ENCODE measurements at regions not wholly inside any gene's neighbourhood (a gene's known extent, or its start where the extent isn't known, plus 50 kb on each side); places are given as distances from the start of the nearest gene placed in this dataset.
A peak's percentile ranks its signal among the peaks of the same experiment; 100 is the strongest.

GRCh38 chr18:45437366-45437765, 177.9 kb upstream of the SLC14A2 start (continued):
- no peak for TF ChIP-seq ZNF266 (tag by site-specific recombination; IDR thresholded peaks at IDR 0.05; ENCODE audit: low read depth)

- POLR2A ChIA-PET: no interaction called here
- H3K9me3 ChIP-seq (ENCODE audit: control insufficient read depth, insufficient read depth, low read depth, low read length): no peaks in the 10 kb centered on the region
These were observed 175.2 kb upstream of the SLC14A2 start for GRCh38 chr18:45439851-45440645.

GRCh38 chr18:45441110-45441847, 174.0 kb upstream of the SLC14A2 start:
- Histone ChIP-seq H3K9me3 (ENCODE audit: control insufficient read depth, insufficient read depth, low read depth, low read length) (no peaks in the 10 kb centered on the region), H3K4me3 (ENCODE audit: low read depth, low read length) (no peak overlapping the region), H3K4me1 (ENCODE audit: control insufficient read depth, insufficient read depth, low read length) (no peaks in the 10 kb centered on the region), H3K27ac (ENCODE audit: extremely low read depth, low read depth, low read length) (no peak overlapping the region), H3K36me3 (ENCODE audit: control insufficient read depth in 2 of 2, insufficient read depth in 1 of 2, low read length in 2 of 2) (no peaks in the 10 kb centered on the region)
- ChIA-PET CTCF (interaction anchor here (0.5 to 2.2 kb wide), 4 partner anchors 14 to 198 kb away, joined by 3 to 10 read pairs (median 4); no protein-coding TSS in a partner anchor), POLR2A (no interaction called here)
- TF ChIP-seq ZNF404 (tag by site-specific recombination; IDR thresholded peaks at IDR 0.05) (no peak), ZNF677 (tag by site-specific recombination; IDR thresholded peaks at IDR 0.05) (no peak), GLI4 (tag by site-specific recombination; IDR thresholded peaks at IDR 0.05) (no peak), ZNF654 (tag by site-specific recombination; IDR thresholded peaks at IDR 0.05; ENCODE audit: low read depth) (peak; percentile 34), ZNF513 (tag by site-specific recombination; IDR thresholded peaks at IDR 0.05) (no peak), ZNF341 (tag by site-specific recombination; IDR thresholded peaks at IDR 0.05; ENCODE audit: low read depth) (no peak), CTCF (tag by site-specific recombination; IDR thresholded peaks at IDR 0.05) (0 out of 2 replicates have a peak, but pooled peaks have one; percentile 26), ZNF175 (tag by site-specific recombination; IDR thresholded peaks at IDR 0.05) (no peak), ZSCAN23 (tag by site-specific recombination; IDR thresholded peaks at IDR 0.05) (no peak)

More at GRCh38 chr18:45439851-45440645, 175.2 kb upstream of the SLC14A2 start:
- CTCF ChIA-PET: interaction anchor here (0.5 to 2.2 kb wide), 5 partner anchors 18 to 172 kb away, joined by 3 to 10 read pairs (median 3); no protein-coding TSS in a partner anchor
- Histone ChIP-seq H3K36me3 (ENCODE audit: control insufficient read depth in 2 of 2, insufficient read depth in 1 of 2, low read length in 2 of 2) (no peaks in the 10 kb centered on the region), H3K27ac (ENCODE audit: extremely low read depth, low read depth, low read length) (no peak overlapping the region), H3K4me1 (ENCODE audit: control insufficient read depth, insufficient read depth, low read length) (no peaks in the 10 kb centered on the region), H3K4me3 (ENCODE audit: low read depth, low read length) (no peak overlapping the region)
- TF ChIP-seq ZNF114 (tag by site-specific recombination; IDR thresholded peaks at IDR 0.05) (no peak), ZNF132 (tag by site-specific recombination; IDR thresholded peaks at IDR 0.05; ENCODE audit: borderline replicate concordance) (no peak), ZNF843 (tag by site-specific recombination; IDR thresholded peaks at IDR 0.05) (no peak), MZF1 (tag by site-specific recombination; IDR thresholded peaks at IDR 0.05; ENCODE audit: borderline replicate concordance) (no peak), INSM2 (tag by site-specific recombination; IDR thresholded peaks at IDR 0.05) (no peak), ZNF140 (tag by site-specific recombination; IDR thresholded peaks at IDR 0.05) (no peak)

Measured in HEK293 (cell line).